ENCODE measurements at regions not wholly inside any gene's neighbourhood (a gene's known extent, or its start where the extent isn't known, plus 50 kb on each side); places are given as distances from the start of the nearest gene placed in this dataset.

DNA sequence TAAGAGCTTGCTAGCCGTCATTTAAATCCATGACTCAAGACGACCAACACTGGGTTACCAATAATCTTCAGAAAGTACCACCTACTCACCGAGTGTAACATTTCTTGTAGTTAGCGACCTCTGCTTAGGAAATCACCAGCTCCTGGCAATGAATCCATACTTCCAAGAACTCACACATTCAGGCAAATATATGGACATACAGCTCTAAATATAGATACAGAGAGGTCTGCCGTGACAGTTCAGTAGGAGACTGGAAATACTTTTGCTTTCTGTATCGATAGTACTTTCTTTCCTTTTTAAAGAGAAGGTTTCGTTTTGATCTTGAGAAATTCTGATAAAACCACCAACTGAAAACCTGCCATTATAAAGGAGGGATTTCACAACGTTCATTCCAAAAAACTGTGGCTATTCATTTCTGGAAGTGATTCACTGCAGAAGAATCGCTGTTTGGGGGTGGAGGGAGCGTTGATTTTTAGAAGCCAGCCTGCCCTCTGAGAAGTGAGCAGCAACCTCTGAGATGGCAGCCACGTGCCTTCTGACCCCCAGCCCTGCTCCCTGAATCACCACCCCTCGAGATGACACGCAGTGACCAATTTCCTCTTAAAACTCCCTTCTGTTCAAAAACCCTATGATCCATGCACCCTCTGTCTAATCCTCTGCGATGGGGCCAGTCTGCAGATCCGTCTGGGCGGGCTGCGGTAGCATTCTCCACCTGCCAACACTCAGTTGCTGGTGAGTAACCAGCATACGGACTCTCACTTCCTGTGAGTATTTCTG lies 179.0 kb upstream of the KLF14 start:
- peak; percentile 97 for DNase-seq (ENCODE audit: low read depth)

DNA sequence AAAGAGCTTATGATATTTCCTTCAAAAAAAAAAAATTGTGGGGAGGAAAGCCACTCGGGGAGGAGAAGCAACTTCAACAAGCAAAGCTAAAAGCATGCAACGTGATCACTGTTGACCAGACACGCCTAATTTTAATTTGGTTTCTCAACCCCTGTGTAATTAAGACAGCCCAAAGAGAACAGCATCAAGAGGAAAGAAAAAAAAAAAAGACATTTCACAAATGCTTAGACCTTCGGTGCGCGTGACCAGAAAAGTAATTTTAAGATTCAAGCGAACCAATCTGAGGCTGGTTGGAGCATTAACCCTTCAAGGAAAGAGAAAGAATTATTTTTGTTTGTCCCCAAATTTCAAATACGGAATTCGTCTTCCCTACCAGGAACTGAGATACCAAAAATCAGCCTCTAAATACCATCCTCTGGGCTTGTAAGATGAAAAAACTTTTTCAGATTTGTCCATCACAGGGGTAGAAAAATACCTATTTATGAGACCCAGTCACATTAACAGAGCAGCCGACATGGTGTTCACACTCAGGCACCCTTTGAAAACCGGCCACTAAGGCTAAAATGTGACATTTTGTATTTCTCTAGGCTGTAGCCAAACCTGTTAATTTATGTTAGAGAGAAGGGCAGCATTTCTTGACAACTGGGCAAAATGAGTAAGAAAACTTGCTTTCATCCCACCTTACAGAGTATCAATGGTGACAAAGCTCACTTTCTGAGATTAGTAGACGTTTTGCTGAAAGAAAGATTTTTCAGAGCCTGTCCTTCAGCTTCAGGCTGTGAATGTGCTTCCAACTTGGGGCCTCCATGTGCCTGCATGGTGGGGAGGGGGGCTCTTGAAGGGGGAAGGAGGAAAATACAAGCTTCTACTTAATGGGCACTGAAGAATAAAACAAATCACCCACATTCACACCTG lies 179.9 kb upstream of the KLF14 start:
- DNase-seq (ENCODE audit: low read depth): no peak

DNA sequence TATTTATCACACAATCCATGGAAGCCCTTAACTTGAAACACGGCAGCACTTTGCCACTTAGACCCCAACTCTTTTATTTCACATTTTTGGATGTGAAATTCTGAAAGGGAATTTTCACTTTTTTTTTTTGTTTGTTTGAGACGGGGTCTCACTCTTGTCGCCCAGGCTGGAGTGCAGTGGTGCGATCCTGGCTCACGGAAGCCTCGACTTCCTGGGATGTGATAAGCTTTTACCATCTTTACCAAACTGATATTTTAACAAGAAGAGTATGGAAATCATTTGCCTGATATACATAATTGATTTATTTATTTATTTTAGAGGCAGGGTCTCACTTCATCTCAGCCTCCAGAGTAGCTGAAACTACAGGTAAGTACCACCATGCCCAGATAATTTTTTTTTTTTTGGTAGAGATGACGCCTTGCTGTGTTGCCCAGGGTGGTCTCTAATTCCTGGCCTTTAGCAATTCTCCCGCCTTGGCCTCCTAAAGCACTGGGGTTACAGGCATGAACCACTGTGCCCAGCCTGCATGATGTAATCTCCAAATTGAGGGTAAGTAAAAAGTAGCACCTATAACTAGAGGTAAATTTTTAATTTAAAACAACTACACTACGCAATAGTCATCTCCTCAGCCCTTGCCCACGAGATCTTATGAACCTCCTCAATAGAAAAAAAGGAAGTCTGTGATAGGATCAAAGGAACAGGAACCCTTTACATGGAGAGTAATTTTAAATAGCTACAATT lies 180.7 kb upstream of the KLF14 start:
- no peak for DNase-seq (ENCODE audit: low read depth)

- DNase-seq (ENCODE audit: low read depth): peak; percentile 75
These were observed 183.7 kb upstream of the KLF14 start for GRCh38 chr7:130917669-130918128.

DNA sequence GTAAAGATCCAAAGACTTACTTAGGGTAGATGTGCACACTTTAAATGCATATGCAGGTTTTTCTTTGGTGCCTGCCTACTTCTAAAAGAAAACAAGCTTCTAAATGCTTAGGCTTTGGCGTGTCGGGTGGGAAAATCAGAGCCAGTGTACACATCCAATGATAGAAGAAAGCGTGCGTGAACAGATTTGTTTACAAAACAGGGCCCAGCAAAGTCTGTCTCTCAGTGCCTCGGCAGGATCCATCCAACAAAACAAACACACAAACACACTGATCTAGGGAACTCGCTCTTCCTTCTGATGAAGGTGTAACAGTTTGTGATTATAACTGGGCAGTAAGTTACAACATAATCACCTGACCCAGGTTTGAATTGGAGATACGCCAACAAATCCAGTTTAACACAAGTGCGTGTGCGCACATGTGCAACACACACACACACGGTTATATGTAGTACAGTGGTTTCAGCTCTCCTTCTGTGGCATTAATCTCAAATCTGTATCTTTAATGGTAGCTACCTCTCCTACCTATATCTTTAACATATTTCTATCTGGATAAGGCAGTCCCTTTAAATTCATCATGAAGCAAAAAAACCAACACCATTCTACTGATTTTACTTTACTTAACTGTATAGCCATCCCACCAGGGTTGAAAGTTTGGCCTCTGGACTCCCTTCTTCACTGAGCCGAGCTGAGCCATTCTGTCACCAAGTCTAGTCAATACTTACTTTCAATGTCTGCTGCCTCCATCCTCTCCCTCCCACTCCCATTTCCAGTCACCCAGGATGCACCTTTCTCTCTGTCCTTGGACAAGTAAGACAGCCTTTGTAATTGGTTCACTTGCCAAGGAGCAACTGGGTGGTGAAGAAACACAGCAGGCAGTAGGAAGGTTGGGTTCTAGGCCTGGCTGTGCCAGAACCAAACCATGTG lies 184.4 kb upstream of the KLF14 start:
- no peak for DNase-seq (ENCODE audit: low read depth)

DNA sequence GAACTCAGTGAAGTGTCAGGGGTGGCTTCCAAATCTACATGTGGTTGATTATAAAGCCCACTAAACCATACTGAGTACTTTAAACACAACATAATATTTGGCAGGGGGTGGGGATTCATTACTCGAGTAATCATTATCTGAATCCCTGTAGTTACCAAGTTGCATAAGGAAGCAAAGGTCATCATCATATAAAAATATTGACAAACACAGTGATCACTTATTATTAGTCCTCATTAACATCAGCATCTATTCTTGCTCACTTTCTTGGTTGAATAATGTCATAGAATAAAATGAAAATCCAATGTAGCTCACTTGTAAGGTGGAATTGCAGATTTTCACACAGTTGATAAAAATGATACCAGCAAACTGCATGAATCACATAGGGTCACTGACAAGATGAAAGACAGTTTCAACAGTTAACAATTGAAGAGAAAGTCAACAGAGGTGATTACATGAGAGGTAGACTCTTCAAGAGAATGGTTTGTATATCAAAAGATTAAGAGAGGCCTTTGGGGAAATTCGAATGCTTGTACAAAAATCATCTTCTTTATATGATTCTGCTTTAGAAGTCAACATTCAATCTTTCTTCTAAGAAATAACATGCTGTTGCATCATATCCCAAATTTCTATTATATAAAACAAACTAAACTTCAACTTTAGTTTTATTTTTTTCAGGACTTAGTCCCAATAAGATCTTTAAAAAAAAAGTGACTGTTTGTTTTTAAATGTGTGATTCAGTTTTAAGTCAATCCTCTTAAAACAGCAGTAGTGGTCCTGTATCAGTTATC lies 185.5 kb upstream of the KLF14 start:
- no peak for DNase-seq (ENCODE audit: low read depth)

DNA sequence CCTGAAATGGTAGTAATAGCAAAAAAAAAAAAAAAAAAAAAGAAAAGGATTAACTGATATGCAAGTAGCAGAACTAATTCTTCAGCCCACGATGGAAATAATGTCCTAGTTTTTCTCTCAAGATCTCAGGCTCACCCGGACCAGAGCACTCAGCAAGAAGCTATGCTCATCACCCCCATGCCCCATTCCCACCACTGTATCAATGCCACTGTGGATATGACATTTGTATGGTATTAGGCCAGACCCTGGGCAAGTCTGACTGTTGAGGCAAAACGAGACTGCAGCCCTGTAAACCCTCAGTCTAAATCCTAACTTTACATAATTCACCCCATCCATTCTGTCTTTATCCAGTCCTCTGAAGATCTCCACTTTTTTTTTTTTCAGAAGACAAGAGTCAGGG lies 186.1 kb upstream of the KLF14 start:
- no peak for DNase-seq (ENCODE audit: low read depth)

GRCh38 chr7:130921391-130922180 lies 187.6 kb upstream of the KLF14 start:
- DNase-seq (ENCODE audit: low read depth): no peak

DNA sequence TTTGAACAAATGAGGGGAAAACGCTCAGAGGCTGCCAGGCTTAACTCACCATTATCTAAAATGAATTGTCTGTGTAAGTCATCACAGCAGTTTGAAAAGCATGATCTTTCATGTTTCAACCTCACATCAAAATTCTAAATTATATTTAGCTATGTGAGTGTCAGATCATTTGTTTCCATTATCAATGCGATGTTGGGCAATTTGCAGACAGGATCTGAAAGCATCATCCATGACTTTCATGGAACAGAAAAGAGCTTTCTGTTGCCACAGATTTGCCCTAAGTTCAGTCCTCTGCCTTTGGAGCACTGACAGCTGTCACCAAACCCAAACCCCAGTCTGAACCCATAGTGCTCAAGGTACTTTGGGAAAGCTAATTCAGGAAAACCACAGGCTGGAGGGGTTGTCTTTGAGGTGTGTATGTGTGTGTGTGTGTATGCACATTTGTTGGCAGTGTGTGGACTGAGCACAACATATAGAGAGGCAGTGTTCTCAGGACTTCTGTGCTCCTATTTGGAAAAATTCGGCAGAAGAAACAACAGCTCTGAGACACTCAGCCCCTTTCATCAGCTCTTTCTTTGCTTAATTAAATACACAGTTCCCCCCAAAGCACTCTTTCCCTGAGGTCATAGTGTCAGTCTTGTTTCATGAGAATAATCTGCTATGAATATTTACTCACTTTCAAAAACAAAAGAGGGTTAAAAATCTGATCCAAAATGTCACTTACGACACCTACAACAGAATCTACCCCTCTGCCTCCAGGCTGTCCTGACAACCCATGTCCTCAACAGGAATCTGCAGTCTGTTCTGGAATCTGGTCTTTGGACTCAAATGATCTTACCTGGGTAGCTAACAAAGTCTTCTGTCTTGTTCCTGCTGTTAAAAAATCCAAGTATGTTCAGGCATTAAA lies 188.5 kb upstream of the KLF14 start:
- DNase-seq (ENCODE audit: low read depth): no peak

GRCh38 chr7:130923365-130923764 lies 189.4 kb upstream of the KLF14 start:
- DNase-seq (ENCODE audit: low read depth): no peak

GRCh38 chr7:130923930-130924329 lies 189.9 kb upstream of the KLF14 start:
- no peak for DNase-seq (ENCODE audit: low read depth)

- DNase-seq (ENCODE audit: low read depth): no peak
These were observed 191.3 kb upstream of the KLF14 start for GRCh38 chr7:130925136-130925794.

- no peak for DNase-seq (ENCODE audit: low read depth)
These were observed 192.1 kb upstream of the KLF14 start for GRCh38 chr7:130926001-130926691.

DNA sequence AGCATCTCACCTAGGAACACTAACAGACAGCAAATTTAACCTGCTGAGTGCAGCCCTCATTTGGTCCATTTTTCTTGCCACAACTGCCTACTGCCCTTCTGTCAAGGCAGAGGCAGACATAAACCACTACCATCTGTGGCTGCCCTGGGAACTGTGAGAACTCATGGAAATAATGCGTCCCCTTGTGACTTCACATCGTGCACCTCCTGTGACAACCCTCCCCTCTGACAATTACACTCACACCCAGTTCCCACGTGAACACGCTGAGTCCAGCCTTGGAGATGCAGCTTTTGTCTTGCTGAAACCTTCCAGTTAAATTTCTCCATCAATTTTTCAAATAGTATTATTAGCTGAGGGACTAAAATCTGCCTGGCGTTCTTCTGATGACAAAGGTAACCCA lies 193.1 kb upstream of the KLF14 start:
- no peak for DNase-seq (ENCODE audit: low read depth)

- DNase-seq (ENCODE audit: low read depth): no peak
These were observed 193.6 kb upstream of the KLF14 start for GRCh38 chr7:130927564-130927963.

DNA sequence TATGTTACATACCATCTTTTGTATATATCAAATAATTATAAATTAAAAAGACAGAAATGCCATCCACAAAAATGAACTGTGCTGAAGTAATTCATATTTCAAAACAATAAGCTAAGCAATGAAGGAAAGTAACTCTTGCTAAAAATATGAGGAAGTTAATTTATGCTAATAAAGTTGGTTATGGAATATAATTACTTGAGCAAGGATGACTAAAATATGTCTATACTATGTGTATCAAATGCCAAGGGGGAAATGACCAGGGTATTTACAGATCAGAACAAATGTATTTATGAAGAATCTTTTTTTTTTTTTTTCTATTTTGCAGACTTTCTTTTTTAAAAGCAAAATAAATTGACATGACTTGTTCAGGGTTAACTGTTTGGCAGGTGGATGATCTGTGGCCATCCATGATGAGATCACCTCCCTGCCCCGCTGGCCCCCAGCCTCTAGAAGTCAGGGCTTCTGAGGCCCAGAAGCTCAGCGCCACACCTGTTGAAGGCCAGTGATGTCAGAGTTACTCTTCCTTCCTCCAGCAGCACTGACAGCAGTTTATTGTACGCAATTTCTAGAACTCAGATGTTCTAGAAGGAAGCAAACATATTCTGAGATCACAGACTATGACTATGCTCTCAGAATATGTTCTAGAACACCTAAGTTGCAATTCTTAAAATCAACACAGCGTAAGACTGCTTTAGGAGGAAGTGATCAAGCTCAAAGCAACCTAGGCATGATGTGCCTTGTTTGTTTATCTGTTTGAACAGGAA lies 196.1 kb upstream of the KLF14 start:
- DNase-seq (ENCODE audit: low read depth): no peak

- no peak for DNase-seq (ENCODE audit: low read depth)
These were observed 196.7 kb upstream of the KLF14 start for GRCh38 chr7:130930681-130931080.
